PC-9 (cell line): ENCODE measurements at regions not wholly inside any gene's neighbourhood (a gene's known extent, or its start where the extent isn't known, plus 50 kb on each side); places are given as distances from the start of the nearest gene placed in this dataset.

Experiments used
- CTCF ChIP-seq: fragments of 200-600 bp; sonication (generic); conservative IDR thresholded peaks from 2 replicates; pipeline ENCODE4 v1.6.1; 2017; ENCODE audit warnings: mixed run types, antibody characterized with exemption, mild to moderate bottlenecking, moderate library complexity
- EZH2 ChIP-seq: fragments of 200-600 bp; sonication (generic); IDR thresholded peaks from 2 replicates; pipeline ENCODE4 v1.8.0; 2017; ENCODE audit warnings: antibody characterized with exemption, low read depth

- TF ChIP-seq CTCF = no peak
- no peak for TF ChIP-seq EZH2
Measured at GRCh38 chr5:163041254-163041653, 396.1 kb upstream of the CCNG1 start.
